Lower lobe of right lung (tissue), 2 donors: ENCODE measurements at regions not wholly inside any gene's neighbourhood (a gene's known extent, or its start where the extent isn't known, plus 50 kb on each side); places are given as distances from the start of the nearest gene placed in this dataset.

Experiments used
- ATAC-seq, 2 donors: fragments of 200-7000 bp; cut with Tn5 transposase; one replicate each; pipeline ENCODE4 v1.9.1; 2020 to 2022; ENCODE audit warnings: mild to moderate bottlenecking in 2 of 2, moderate library complexity in 2 of 2
- DNase-seq: peaks from one replicate; pipeline ENCODE4 v3.0.0-alpha.2; 2020
- H3K27ac ChIP-seq: fragments of 200-600 bp; one replicate; pipeline ENCODE4 v1.8.0; 2022
- H3K27me3 ChIP-seq: fragments of 200-600 bp; one replicate; pipeline ENCODE4 v1.8.0; 2022; ENCODE audit warnings: low read depth
- H3K36me3 ChIP-seq: fragments of 200-600 bp; one replicate; pipeline ENCODE4 v1.8.0; 2022; ENCODE audit warnings: mild to moderate bottlenecking
- H3K4me1 ChIP-seq: fragments of 200-600 bp; one replicate; pipeline ENCODE4 v1.8.0; 2022
- H3K4me3 ChIP-seq: fragments of 200-600 bp; one replicate; pipeline ENCODE4 v1.8.0; 2022; ENCODE audit warnings: mild to moderate bottlenecking
- H3K9me3 ChIP-seq: fragments of 200-600 bp; one replicate; pipeline ENCODE4 v1.8.0; 2022
- CTCF ChIP-seq: fragments of 200-600 bp; IDR thresholded peaks from one replicate; pipeline ENCODE4 v1.8.0; 2022; ENCODE audit warnings: antibody characterized with exemption, mild to moderate bottlenecking
- intact Hi-C: fragments of 100-400 bp; cut with DNase I; formaldehyde crosslinking; loops from one replicate; pipeline ENCODE4 v1.11.0; 2022
- donor health status: DM: no; HTN: yes; CAD: no; lungs with severe emphysema.

- no peak for TF ChIP-seq CTCF
- intact Hi-C loops: no loop called here
- Histone ChIP-seq H3K27me3 (no peaks in the 10 kb centered on the region), H3K9me3 (no peaks in the 10 kb centered on the region), H3K4me3 (no peak overlapping the region), H3K36me3 (no peaks in the 10 kb centered on the region), H3K4me1 (no peaks in the 10 kb centered on the region), H3K27ac (no peak overlapping the region)
- ATAC-seq (no peak), DNase-seq (no peak)
Observed at GRCh38 chrX:97740886-97741285, 857.2 kb downstream of the RPA4 start.

GRCh38 chrX:97743014-97743413, 859.3 kb downstream of the RPA4 start:
- Histone ChIP-seq H3K36me3 (no peaks in the 10 kb centered on the region), H3K27me3 (no peaks in the 10 kb centered on the region), H3K4me3 (no peak overlapping the region), H3K27ac (no peak overlapping the region), H3K4me1 (no peaks in the 10 kb centered on the region), H3K9me3 (no peaks in the 10 kb centered on the region)
- TF ChIP-seq CTCF: peak; percentile 18
- DNase-seq: no peak
- intact Hi-C loops: no loop called here
- peak in 1 of 2 donors; percentile 21 for ATAC-seq

- H3K9me3 ChIP-seq: no peaks in the 10 kb centered on the region
- ATAC-seq (no peak), DNase-seq (no peak)
- no peaks in the 10 kb centered on the region for H3K36me3 ChIP-seq
- no peak overlapping the region for H3K27ac ChIP-seq
- no peak overlapping the region for H3K4me3 ChIP-seq
- no peaks in the 10 kb centered on the region for H3K4me1 ChIP-seq
- intact Hi-C loops: no loop called here
- TF ChIP-seq CTCF: no peak
- H3K27me3 ChIP-seq: no peaks in the 10 kb centered on the region
Observed at GRCh38 chrX:97747346-97747745, 863.6 kb downstream of the RPA4 start.

- Histone ChIP-seq H3K4me3 (no peak overlapping the region), H3K9me3 (no peaks in the 10 kb centered on the region), H3K27ac (no peak overlapping the region), H3K4me1 (no peaks in the 10 kb centered on the region), H3K36me3 (no peaks in the 10 kb centered on the region), H3K27me3 (no peaks in the 10 kb centered on the region)
- intact Hi-C loops: no loop called here
- no peak for TF ChIP-seq CTCF
- DNase-seq (no peak), ATAC-seq (no peak)
Observed at GRCh38 chrX:97751016-97751415, 867.3 kb downstream of the RPA4 start.

- intact Hi-C loops: no loop called here
- DNase-seq (no peak), ATAC-seq (no peak)
- Histone ChIP-seq H3K9me3 (no peaks in the 10 kb centered on the region), H3K4me1 (no peaks in the 10 kb centered on the region), H3K36me3 (no peaks in the 10 kb centered on the region), H3K4me3 (no peak overlapping the region), H3K27ac (no peak overlapping the region), H3K27me3 (no peaks in the 10 kb centered on the region)
- no peak for TF ChIP-seq CTCF
Observed at GRCh38 chrX:97751735-97752134, 868.0 kb downstream of the RPA4 start.

GRCh38 chrX:97756879-97757278, 873.2 kb downstream of the RPA4 start:
- Histone ChIP-seq H3K27me3 (no peaks in the 10 kb centered on the region), H3K36me3 (no peaks in the 10 kb centered on the region), H3K9me3 (no peaks in the 10 kb centered on the region), H3K4me1 (no peaks in the 10 kb centered on the region), H3K27ac (no peak overlapping the region), H3K4me3 (no peak overlapping the region)
- DNase-seq (no peak), ATAC-seq (no peak)
- TF ChIP-seq CTCF: no peak
- intact Hi-C loops: no loop called here
